ENCODE measurements at regions not wholly inside any gene's neighbourhood (a gene's known extent, or its start where the extent isn't known, plus 50 kb on each side); places are given as distances from the start of the nearest gene placed in this dataset.

DNA sequence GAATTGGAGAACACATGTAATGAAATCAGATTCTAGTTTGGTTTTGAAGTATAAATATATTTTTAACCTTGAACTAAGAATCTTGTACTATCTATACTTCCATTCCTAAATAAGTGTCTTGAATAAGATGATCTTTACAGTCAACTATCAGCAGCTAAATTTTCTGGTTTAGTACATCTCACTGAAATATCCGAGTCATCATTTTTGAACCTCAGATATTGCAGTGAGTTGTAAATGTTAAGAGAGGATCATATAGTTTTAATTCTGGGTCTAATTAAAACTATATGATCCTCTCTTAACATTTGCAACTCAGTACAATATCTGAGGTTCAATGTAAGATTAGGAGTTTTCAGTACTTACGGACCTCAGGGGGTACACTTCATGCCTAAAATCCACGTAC lies 768.8 kb upstream of the ADAMTS5 start:
- H3K27me3 ChIP-seq (ENCODE audit: low read depth) = no peaks in the 10 kb centered on the region
- no peaks in the 10 kb centered on the region for H3K36me3 ChIP-seq
- intact Hi-C loops (cut with micrococcal nuclease) = no loop called here
- DNase-seq = no peak
- no peaks in the 10 kb centered on the region for H3K9me3 ChIP-seq (replicated peaks)
- no peak for TF ChIP-seq CTCF (IDR thresholded peaks at IDR 0.05; ENCODE audit: borderline replicate concordance)
- no peak overlapping the region for H3K4me3 ChIP-seq
- no peaks in the 10 kb centered on the region for H3K4me1 ChIP-seq
- H3K27ac ChIP-seq (replicated peaks) = no peak overlapping the region

GRCh38 chr21:27734146-27734545 lies 767.3 kb upstream of the ADAMTS5 start:
- Histone ChIP-seq H3K27me3 (ENCODE audit: low read depth) (no peaks in the 10 kb centered on the region), H3K27ac (replicated peaks) (no peak overlapping the region), H3K9me3 (replicated peaks) (peaks cover 11% of the 10 kb centered on the region), H3K36me3 (no peaks in the 10 kb centered on the region), H3K4me3 (no peak overlapping the region), H3K4me1 (no peaks in the 10 kb centered on the region)
- intact Hi-C loops (cut with micrococcal nuclease) = no loop called here
- TF ChIP-seq CTCF (IDR thresholded peaks at IDR 0.05; ENCODE audit: borderline replicate concordance) = no peak
- no peak for DNase-seq

DNA sequence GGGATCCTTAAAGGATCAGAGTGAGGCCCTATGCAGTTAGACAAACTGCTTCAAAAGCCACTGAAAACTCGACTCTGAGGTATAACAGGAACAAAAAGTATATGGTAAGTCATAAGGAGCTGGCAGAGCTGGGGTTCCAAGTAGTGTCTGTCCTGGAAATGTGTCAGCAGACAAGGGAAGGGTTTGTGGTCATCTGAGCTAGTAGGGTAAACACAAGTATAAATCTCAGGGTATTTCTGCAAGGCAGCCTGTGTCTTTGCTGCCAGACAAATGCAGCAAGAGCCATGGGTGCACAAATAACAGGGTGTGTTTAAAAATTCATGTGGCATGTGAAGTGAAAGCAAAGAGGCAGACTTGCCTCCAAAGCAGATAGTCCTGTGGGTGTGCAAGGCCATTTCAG lies 759.0 kb upstream of the ADAMTS5 start:
- DNase-seq = no peak
- intact Hi-C loops (cut with micrococcal nuclease) = no loop called here
- no peaks in the 10 kb centered on the region for H3K36me3 ChIP-seq
- no peak overlapping the region for H3K27ac ChIP-seq (replicated peaks)
- no peak overlapping the region for H3K4me3 ChIP-seq
- no peaks in the 10 kb centered on the region for H3K4me1 ChIP-seq
- no peak for TF ChIP-seq CTCF (IDR thresholded peaks at IDR 0.05; ENCODE audit: borderline replicate concordance)
- H3K27me3 ChIP-seq (ENCODE audit: low read depth) = no peaks in the 10 kb centered on the region
- H3K9me3 ChIP-seq (replicated peaks) = peaks cover 23% of the 10 kb centered on the region

- Histone ChIP-seq H3K4me3 (no peak overlapping the region), H3K4me1 (no peaks in the 10 kb centered on the region), H3K27me3 (ENCODE audit: low read depth) (no peaks in the 10 kb centered on the region), H3K27ac (replicated peaks) (no peak overlapping the region), H3K9me3 (replicated peaks) (no peaks in the 10 kb centered on the region), H3K36me3 (no peaks in the 10 kb centered on the region)
- DNase-seq = no peak
- TF ChIP-seq CTCF (IDR thresholded peaks at IDR 0.05; ENCODE audit: borderline replicate concordance) = no peak
- intact Hi-C loops (cut with micrococcal nuclease) = no loop called here
These were observed 755.2 kb upstream of the ADAMTS5 start for GRCh38 chr21:27722095-27722494.

DNA sequence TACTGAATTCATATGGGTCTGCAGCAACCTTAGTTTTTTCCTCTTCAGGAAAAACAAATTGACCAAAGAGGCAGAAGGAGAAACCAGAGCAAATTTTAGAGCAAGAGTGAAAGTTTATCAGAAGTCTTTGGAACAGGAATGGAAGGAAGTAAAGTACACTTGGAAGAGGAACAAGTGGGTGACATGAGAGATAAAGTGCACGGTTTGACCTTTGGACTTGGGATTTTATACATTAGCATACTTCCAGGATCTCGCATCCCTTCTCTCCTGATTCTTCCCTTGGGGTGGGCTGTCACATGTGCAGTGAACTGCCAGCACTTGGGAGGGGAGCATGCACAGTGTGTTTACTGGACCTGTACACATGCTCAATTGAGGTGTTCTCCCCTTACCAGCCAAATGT lies 754.8 kb upstream of the ADAMTS5 start:
- DNase-seq = no peak
- Histone ChIP-seq H3K4me3 (no peak overlapping the region), H3K4me1 (no peaks in the 10 kb centered on the region), H3K9me3 (replicated peaks) (no peaks in the 10 kb centered on the region), H3K27me3 (ENCODE audit: low read depth) (no peaks in the 10 kb centered on the region), H3K27ac (replicated peaks) (no peak overlapping the region), H3K36me3 (no peaks in the 10 kb centered on the region)
- TF ChIP-seq CTCF (IDR thresholded peaks at IDR 0.05; ENCODE audit: borderline replicate concordance) = no peak
- intact Hi-C loops (cut with micrococcal nuclease) = no loop called here

- intact Hi-C loops (cut with micrococcal nuclease) = no loop called here
- TF ChIP-seq CTCF (IDR thresholded peaks at IDR 0.05; ENCODE audit: borderline replicate concordance) = no peak
- no peak for DNase-seq
These were observed 752.3 kb upstream of the ADAMTS5 start for GRCh38 chr21:27719226-27719625.

More at GRCh38 chr21:27719226-27719625, 752.3 kb upstream of the ADAMTS5 start:
- Histone ChIP-seq H3K36me3 (no peaks in the 10 kb centered on the region), H3K9me3 (replicated peaks) (no peaks in the 10 kb centered on the region), H3K4me1 (no peaks in the 10 kb centered on the region), H3K27ac (replicated peaks) (no peak overlapping the region), H3K27me3 (ENCODE audit: low read depth) (no peaks in the 10 kb centered on the region), H3K4me3 (no peak overlapping the region)

Measured in left ventricle myocardium inferior (tissue), 1 donor.